ENCODE measurements at regions not wholly inside any gene's neighbourhood (a gene's known extent, or its start where the extent isn't known, plus 50 kb on each side); places are given as distances from the start of the nearest gene placed in this dataset.
"Not testable (repeated sequence)": the region's sequence is repeated elsewhere in the genome, so short reads cannot be mapped to it uniquely, and the experiment has no call there.

DNA sequence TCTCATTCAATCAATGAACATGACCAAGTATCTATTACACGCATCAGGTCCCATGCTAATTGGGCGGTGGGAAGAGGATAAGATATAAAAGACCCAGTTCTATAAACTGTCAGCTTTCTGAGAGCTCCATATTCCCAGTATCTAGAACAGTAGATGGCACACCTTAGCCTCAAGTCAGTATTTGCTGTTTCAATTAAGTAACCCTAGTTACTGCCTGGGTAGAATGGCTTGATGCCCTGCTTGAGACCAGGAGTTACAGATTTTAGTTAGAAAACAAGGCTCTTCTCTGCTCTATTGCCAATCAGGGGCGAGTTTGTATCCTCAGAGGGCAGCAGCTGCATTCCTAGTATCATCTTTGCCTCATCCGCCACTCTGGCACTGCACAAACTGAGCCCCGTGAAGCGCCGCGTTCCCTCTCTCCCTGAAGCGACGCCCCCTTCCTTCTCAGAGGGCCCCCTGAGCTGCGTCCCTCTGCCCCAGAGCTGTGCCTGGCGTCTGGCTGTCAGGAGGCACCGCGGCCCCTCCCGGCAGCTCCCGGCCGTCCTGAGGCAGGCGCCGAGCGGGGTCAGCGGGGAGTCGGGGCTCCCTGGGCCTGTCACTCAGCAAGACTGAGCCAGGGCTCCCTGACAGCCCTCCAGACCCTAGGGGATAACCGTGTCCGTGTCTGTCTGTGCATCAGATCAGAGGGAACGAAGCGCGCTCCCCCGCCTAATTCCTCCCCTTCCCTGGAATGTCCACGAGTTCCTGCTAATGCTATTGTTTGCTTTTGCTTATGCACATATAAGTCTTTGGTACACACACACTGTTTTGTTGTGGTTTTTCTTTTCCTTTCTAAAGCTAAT is 212.4 kb upstream of the TTC29 start:
- no peak overlapping the region for H3K4me3 Mint-ChIP-seq

DNA sequence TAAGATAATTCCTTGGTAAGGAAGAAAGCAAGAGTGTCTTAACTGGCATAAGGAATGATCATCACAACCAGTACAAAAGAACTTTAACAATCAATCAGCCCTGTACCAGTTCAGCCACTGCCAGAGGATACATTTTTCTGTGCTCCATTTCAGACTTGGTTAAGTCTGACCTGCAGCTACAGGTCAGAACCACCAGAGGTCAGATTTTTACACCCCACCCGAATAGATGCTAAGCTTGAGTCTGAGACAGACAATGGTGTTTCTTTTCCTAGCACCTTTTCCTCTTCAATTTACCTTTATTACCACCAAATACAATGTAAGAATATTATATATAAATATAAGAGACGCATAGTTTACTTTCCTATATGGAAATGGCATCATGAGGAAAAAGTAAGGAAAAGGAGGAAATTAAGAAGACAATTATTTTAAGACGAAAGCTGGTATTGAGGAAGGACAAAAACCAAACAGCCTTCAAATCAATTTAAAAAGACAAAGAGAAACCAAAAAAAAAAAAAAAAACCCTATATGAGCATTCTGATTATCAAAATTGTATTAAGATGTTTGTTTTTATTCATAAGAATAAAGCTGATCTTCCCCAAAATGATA is 215.3 kb upstream of the TTC29 start:
- Mint-ChIP-seq H3K36me3 (no peaks in the 10 kb centered on the region), H3K27me3 (peaks cover 15% of the 10 kb centered on the region), H3K27ac (no peak overlapping the region), H3K9me3 (no peaks in the 10 kb centered on the region), H3K4me3 (no peak overlapping the region), H3K4me1 (no peaks in the 10 kb centered on the region)

More for the DNA sequence above, 212.4 kb upstream of the TTC29 start:
- H3K27ac Mint-ChIP-seq = no peak overlapping the region
- no peaks in the 10 kb centered on the region for H3K9me3 Mint-ChIP-seq
- H3K4me1 Mint-ChIP-seq = no peaks in the 10 kb centered on the region
- no peaks in the 10 kb centered on the region for H3K36me3 Mint-ChIP-seq
- peaks cover 21% of the 10 kb centered on the region for H3K27me3 Mint-ChIP-seq

DNA sequence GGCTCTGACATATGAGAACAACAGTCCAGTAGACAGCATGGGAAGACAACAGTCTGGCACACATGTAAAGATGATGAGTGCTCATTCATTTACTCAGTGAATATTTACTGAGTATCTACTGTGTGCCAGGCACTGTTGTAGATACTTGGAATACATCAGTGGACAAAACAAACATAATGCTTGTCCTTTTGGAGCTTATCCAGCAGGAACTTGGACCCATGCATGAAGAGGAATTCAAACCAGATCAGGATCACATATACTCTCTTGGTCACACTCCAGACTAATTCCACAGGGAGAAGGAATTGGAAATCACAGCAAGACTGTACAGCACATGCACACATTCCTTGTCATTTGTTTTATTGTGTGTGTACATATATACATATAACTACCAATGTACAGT is 217.6 kb upstream of the TTC29 start:
- no peaks in the 10 kb centered on the region for H3K4me1 Mint-ChIP-seq
- H3K9me3 Mint-ChIP-seq = no peaks in the 10 kb centered on the region
- no peak overlapping the region for H3K27ac Mint-ChIP-seq
- H3K36me3 Mint-ChIP-seq = no peaks in the 10 kb centered on the region
- peaks cover 9% of the 10 kb centered on the region for H3K27me3 Mint-ChIP-seq
- no peak overlapping the region for H3K4me3 Mint-ChIP-seq

DNA sequence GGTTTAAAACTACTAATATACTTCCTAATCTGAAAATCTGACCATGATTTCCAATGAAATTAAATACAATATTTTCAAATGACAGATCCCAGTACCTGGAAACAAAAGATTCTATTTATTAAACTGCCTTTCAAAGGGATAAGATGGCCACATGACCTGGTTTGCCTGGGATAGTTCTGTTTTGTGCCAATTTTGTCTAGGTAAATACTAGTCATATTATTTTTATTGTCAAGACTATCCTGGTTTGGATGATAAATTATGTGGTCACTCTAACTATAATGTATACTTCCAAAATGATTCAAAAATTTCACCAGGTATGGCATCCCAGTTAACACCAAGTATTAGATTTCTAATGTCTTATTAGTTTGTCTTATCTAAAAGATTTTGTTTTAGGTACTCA is 222.5 kb upstream of the TTC29 start:
- not testable (repeated sequence) for H3K36me3 Mint-ChIP-seq, H3K4me3 Mint-ChIP-seq, H3K27ac Mint-ChIP-seq, H3K27me3 Mint-ChIP-seq, H3K4me1 Mint-ChIP-seq, H3K9me3 Mint-ChIP-seq

DNA sequence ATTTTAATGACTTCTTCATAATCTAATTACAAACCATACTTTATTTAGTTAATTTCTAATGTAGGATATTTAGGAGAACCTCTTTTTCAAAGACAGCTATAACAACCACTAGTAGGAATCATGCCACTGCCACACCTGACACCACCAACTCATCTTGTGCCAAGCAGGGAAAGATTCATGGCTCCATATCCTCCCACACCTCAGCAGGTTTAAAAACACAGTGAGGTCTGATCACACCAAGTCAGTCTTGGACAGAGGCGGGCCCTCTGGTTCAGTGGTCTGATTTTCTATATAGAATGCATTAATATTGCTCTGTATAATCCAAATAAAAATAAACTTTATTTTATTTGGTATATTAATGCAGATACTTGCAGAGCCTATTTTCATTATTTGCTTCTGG is 227.7 kb upstream of the TTC29 start:
- Mint-ChIP-seq H3K27me3 (peaks cover 11% of the 10 kb centered on the region), H3K4me3 (no peak overlapping the region), H3K4me1 (no peaks in the 10 kb centered on the region), H3K27ac (no peak overlapping the region), H3K9me3 (no peaks in the 10 kb centered on the region), H3K36me3 (no peaks in the 10 kb centered on the region)

DNA sequence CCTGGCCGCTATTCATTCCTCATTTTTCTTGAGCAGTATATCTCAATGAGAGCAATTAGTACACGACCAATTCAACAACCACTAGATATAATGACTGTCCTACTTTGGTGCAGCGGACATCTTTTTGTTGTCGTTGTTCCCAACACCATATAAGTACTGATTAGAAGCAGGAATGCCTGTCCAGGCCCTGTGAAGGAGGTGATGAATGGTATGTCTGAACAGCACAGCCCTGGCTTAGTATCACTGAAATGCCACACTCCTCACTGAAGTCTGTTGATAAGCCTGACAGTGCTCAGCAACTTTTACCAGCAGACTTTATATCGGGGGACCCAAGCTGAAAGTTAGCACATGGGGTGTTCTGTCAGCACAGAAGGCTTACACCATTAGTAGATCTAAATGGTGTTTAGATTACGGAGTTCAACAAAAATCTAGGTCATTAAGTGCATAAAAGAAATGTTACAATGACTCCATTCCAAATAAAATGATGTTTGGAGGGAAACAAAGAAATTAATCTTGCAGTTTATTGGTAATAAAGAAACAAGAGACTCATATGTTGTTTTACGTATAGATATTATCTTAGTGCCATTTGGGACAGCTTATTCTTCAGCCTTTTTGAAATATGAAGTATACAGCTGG is 228.3 kb upstream of the TTC29 start:
- no peak overlapping the region for H3K4me3 Mint-ChIP-seq
- H3K27me3 Mint-ChIP-seq = peaks cover 8% of the 10 kb centered on the region
- no peaks in the 10 kb centered on the region for H3K9me3 Mint-ChIP-seq
- H3K36me3 Mint-ChIP-seq = no peaks in the 10 kb centered on the region
- H3K4me1 Mint-ChIP-seq = no peaks in the 10 kb centered on the region
- H3K27ac Mint-ChIP-seq = no peak overlapping the region

DNA sequence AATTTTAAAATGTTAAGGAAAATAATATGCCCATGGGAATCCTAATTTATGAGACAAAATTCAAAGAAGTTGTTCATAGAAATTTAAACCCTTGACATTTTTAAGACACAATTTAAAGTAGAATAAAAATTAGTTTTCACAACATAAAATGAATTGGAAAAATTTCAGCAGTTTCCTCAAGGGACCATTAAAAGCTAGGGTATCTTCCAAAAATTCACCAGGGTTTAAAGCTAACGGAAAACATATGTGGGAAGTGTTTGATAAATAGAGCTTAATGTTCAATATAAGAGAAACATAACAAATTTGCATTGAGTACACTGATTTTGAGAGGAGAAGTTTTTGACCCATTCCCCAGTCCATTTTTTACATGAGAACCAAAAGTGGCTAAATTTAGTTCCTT is 228.9 kb upstream of the TTC29 start:
- Mint-ChIP-seq H3K27me3 (peaks cover 6% of the 10 kb centered on the region), H3K4me1 (no peaks in the 10 kb centered on the region), H3K27ac (no peak overlapping the region), H3K4me3 (no peak overlapping the region), H3K36me3 (no peaks in the 10 kb centered on the region), H3K9me3 (no peaks in the 10 kb centered on the region)

DNA sequence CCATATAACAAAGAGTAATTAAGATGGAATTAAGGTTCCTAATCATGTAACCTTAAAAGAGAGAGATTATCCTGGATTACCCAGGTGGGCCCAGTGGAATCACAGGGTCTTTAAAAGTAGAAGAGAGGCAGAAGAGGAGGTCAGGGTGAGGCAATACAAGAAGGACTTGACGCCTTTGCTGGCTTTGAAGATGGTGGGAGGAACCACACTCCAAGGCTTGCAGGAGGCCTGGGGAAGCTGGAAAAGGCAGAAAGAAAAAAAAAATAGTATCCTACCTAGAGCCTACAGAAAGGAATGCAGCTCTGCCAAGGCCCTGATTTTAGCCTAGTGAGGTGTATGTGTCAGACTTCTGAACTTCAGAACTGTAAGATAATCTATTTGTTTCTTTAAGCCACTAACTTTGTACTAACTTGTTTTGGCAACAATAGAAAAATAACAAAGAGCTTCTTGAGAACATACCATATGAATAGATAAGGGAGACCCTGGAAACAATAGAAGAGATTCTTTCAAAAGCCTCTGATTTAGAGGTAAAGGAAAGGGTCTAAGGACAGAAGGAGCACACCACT is 229.9 kb upstream of the TTC29 start:
- H3K27me3 Mint-ChIP-seq = peaks cover 6% of the 10 kb centered on the region
- no peak overlapping the region for H3K4me3 Mint-ChIP-seq
- no peak overlapping the region for H3K27ac Mint-ChIP-seq
- no peaks in the 10 kb centered on the region for H3K9me3 Mint-ChIP-seq
- no peaks in the 10 kb centered on the region for H3K36me3 Mint-ChIP-seq
- H3K4me1 Mint-ChIP-seq = no peaks in the 10 kb centered on the region

DNA sequence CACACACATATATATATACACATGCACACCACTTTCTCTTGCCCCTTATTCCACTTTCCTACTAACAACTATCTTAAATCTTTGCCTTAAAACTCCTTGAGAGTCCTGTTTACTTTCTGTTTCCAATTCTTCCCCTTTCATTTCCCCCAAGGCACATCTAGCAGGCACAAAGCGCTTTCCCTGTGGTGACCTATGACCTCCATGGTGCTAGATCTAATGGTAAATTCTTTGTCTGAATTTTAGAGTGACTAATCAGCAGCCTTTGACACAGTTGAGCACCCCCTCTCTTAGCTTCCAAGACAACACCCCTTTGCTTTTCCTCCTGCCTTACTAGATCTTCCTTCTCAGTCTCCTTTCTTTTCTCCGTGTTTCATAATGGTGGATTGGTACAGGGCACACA is 236.4 kb upstream of the TTC29 start:
- no peaks in the 10 kb centered on the region for H3K36me3 Mint-ChIP-seq
- H3K27ac Mint-ChIP-seq = no peak overlapping the region
- peaks cover 6% of the 10 kb centered on the region for H3K9me3 Mint-ChIP-seq
- H3K27me3 Mint-ChIP-seq = peaks cover 8% of the 10 kb centered on the region
- no peaks in the 10 kb centered on the region for H3K4me1 Mint-ChIP-seq
- no peak overlapping the region for H3K4me3 Mint-ChIP-seq

DNA sequence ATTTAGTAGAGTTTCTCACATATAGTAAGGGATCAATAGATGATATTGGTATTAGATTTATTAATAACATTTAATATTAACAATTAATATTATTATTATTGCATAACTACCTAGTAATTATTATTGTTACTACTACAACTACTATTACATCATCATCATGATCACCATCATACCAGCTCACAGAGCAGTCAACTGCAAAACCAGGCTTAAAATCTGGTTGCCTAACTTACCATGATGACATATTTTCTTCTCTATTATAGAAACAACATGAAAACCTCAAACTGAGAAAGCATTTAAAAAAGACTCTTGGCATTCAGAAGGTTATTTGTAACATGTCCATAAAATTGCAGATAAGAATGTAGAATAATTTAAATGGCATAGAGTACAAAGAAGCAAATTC is 247.0 kb upstream of the TTC29 start:
- no peak overlapping the region for H3K4me3 Mint-ChIP-seq
- H3K9me3 Mint-ChIP-seq = peaks cover 15% of the 10 kb centered on the region
- H3K27me3 Mint-ChIP-seq = peaks cover 6% of the 10 kb centered on the region
- H3K27ac Mint-ChIP-seq = no peak overlapping the region
- H3K36me3 Mint-ChIP-seq = no peaks in the 10 kb centered on the region
- no peaks in the 10 kb centered on the region for H3K4me1 Mint-ChIP-seq

DNA sequence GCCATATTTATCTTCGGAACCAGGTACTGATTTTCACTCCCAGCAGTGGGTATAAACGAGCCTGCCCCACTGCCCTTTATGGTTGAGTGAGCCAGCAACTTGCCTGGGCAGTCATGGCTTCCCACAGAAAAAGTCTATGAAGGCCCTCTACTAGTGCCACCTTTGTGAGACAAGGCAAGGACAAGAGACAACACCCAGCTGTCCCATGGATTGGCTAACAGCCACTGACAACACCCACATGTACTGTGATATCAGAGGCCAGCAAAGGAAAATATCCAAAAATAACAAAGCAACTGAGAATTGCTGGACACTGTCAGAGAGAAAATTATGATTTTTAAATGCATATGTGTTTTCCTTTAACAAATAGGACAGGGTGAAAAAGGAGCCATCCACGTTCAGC is 248.4 kb upstream of the TTC29 start:
- peaks cover 6% of the 10 kb centered on the region for H3K27me3 Mint-ChIP-seq
- no peak overlapping the region for H3K4me3 Mint-ChIP-seq
- no peaks in the 10 kb centered on the region for H3K4me1 Mint-ChIP-seq
- peaks cover 9% of the 10 kb centered on the region for H3K9me3 Mint-ChIP-seq
- no peaks in the 10 kb centered on the region for H3K36me3 Mint-ChIP-seq
- no peak overlapping the region for H3K27ac Mint-ChIP-seq

DNA sequence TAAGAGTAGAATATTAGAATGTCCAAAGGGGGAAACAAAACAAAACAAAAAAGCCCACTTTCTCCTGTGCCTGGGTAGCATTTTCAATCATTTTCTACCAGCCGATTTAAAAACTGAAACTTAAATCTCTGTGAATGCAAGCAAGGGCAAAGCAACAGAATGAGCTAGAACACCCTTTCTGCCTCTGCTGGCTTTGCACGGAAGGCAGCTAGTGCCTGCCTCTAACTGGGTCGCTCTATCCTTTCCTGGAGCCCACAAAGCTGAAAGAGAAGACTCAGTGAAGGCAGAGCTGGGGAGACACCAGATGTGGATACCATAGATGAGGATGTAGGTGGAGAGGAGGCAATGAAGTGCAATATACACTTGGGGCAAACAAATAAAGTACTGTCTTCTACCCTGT is 248.9 kb upstream of the TTC29 start:
- no peak overlapping the region for H3K27ac Mint-ChIP-seq
- no peaks in the 10 kb centered on the region for H3K36me3 Mint-ChIP-seq
- peaks cover 9% of the 10 kb centered on the region for H3K9me3 Mint-ChIP-seq
- no peaks in the 10 kb centered on the region for H3K4me1 Mint-ChIP-seq
- peaks cover 6% of the 10 kb centered on the region for H3K27me3 Mint-ChIP-seq
- no peak overlapping the region for H3K4me3 Mint-ChIP-seq

DNA sequence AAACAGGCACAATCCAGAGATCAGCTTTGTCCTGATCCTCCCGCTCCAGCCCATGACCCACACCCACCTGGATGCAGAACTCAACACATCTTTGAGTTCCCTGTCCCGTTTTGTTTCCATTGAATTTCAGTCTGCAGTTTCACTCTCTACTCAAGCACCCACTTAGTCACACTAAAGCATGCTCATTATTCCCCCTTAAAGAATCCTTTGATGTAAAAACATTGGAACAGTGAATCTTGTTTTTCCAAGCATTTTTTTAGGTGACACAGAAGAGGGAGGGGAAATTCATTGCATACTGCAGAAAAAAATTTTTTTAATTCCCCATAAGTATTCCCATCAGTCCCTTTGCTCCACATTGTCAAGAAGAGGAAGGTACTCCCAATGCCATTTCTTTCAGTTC is 249.7 kb upstream of the TTC29 start:
- H3K4me1 Mint-ChIP-seq = no peaks in the 10 kb centered on the region
- no peak overlapping the region for H3K4me3 Mint-ChIP-seq
- H3K36me3 Mint-ChIP-seq = no peaks in the 10 kb centered on the region
- peaks cover 8% of the 10 kb centered on the region for H3K9me3 Mint-ChIP-seq
- H3K27ac Mint-ChIP-seq = no peak overlapping the region
- peaks cover 5% of the 10 kb centered on the region for H3K27me3 Mint-ChIP-seq

DNA sequence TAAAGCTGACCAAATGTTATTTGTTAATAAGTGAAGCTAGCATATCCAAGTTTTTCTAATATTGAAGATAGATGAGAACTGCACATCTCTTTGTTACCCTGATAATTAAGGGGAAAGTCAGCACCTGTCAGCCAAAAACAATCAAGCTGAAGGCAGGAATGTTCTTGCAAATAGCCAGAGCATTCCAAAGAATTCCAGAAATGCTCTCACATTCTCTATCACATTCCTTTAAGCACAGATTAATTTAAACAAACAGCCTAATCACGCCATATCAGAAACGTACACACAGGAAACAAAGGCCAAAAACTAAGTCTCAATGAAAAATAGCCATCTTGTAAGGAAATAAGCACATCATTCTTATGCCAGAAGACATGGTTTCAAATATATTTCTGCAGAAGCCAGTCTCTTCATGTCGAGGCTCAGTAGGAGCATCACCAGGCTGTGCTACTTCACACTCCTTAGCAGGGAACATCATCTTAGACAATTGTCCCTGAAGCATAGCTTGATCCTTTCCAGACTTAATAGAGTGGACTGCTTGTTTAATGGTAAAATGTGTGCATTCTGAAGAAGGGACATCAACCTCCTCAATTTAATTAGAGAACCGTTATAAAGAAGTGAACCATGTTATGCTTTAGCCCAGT is 252.9 kb upstream of the TTC29 start:
- H3K36me3 Mint-ChIP-seq = no peaks in the 10 kb centered on the region
- peaks cover 4% of the 10 kb centered on the region for H3K9me3 Mint-ChIP-seq
- H3K4me1 Mint-ChIP-seq = no peaks in the 10 kb centered on the region
- H3K4me3 Mint-ChIP-seq = no peak overlapping the region
- peaks cover 3% of the 10 kb centered on the region for H3K27me3 Mint-ChIP-seq
- no peak overlapping the region for H3K27ac Mint-ChIP-seq

DNA sequence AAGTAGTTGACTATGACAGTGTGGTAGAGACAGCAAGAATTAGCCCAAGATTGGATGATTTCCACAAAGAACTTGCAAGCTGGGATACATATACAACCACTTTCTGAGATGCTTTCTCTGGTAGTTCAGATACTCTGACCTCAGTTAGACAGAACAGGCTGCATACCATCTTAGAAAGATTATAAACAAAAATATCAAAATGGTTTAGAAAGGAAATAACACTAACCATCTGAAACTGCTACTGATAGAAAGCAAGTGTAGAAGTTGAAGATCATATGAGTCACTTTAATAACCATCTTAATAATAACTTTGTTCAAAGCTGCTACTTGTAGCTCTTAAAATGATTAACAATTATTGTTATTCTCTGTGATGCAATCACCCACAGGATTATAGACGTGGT is 255.4 kb upstream of the TTC29 start:
- Mint-ChIP-seq H3K4me3 (no peak overlapping the region), H3K36me3 (no peaks in the 10 kb centered on the region), H3K27me3 (peaks cover 3% of the 10 kb centered on the region), H3K9me3 (no peaks in the 10 kb centered on the region), H3K4me1 (no peaks in the 10 kb centered on the region), H3K27ac (no peak overlapping the region)

DNA sequence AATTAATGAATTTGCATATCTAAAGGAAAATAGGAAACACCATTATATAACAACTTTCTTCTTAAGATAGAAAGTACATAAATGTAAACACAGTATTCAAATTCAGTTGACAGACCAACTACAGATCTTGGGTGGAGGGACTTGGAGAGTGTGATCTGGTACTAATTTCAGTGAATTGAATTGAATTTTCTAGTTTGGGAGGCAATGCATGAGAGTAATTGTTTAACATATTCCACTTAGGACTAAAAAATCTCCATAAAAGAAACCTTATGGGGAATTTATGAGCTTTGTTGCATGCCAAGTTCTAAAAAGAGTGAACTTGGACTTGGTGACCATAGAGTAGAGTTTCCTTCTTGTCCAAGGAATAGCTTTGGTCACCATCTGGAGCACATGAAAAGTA is 261.1 kb upstream of the TTC29 start:
- Mint-ChIP-seq H3K4me1 (no peaks in the 10 kb centered on the region), H3K9me3 (peaks cover 10% of the 10 kb centered on the region), H3K27me3 (no peaks in the 10 kb centered on the region), H3K27ac (no peak overlapping the region), H3K36me3 (no peaks in the 10 kb centered on the region), H3K4me3 (no peak overlapping the region)
